HCT116 (cell line): ENCODE measurements at regions not wholly inside any gene's neighbourhood (a gene's known extent, or its start where the extent isn't known, plus 50 kb on each side); places are given as distances from the start of the nearest gene placed in this dataset.

Source experiments
- ATAC-seq: fragments of 200-7000 bp; cut with Tn5 transposase; 2 replicates; pipeline ENCODE4 v1.9.1; 2020; ENCODE audit warnings: mild to moderate bottlenecking, moderate library complexity
- BruUV-seq: library from RNA; stranded (reverse); fragments of 400-500 nt; replicated peaks from 2 replicates; lab custom pipeline; 2021; lab: Mats Ljungman, UMichigan
- CTCF ChIA-PET: fragments of 300-600 bp; sonication (Branson Sonifier 250); formaldehyde crosslinking; loops from one replicate; lab custom pipeline; 2021; ENCODE audit warnings: antibody characterized with exemption; lab: Charles Lee
- POLR2A ChIA-PET: fragments of 300-600, 350-600 bp; sonication (Branson Sonifier 250); formaldehyde crosslinking; loops from one replicate; lab custom pipeline; 2021; ENCODE audit warnings: antibody characterized with exemption; lab: Charles Lee
- RAD21 ChIA-PET, 2 experiments: fragments of 300-600 bp; sonication (Branson Sonifier 250); formaldehyde crosslinking; loops; one replicate each; lab custom pipeline; 2023; ENCODE audit warnings: low total read pairs in 2 of 2; ENCODE audit not compliant: uncharacterized antibody in 2 of 2, unreplicated experiment in 2 of 2, low non-redundant PET in 1 of 2; lab: Charles Lee
- DNase-seq: peaks from one replicate; pipeline ENCODE4 v3.0.0-alpha.2; 2010; ENCODE audit warnings: low read depth, low spot score
- H2AFZ ChIP-seq: fragments of 200-600 bp; shearing (Covaris generic), sonication (generic); 2 replicates; pipeline ENCODE4 v1.6.1; 2017; ENCODE audit warnings: low read depth, mixed run types, mixed read lengths, antibody characterized with exemption, low read length; ENCODE audit not compliant: poor library complexity, severe bottlenecking
- H3K27ac ChIP-seq: 2 replicates; pipeline ENCODE4 v1.5.1; 2012; ENCODE audit warnings: low read depth, low read length
- H3K27me3 ChIP-seq: fragments of 200-600 bp; sonication (generic); 2 replicates; pipeline ENCODE4 v1.6.1; 2016; ENCODE audit warnings: mixed run types, low read length, mixed read lengths; ENCODE audit not compliant: insufficient read depth
- H3K36me3 ChIP-seq, 2 experiments: fragments of 200-500 bp in 1 of 2; fragments of 200-600 bp in 1 of 2; sonication (Bioruptor generic) in 1 of 2; sonication (generic) in 1 of 2; 2 replicates each; pipeline versions ENCODE4 v1.5.1 to v1.6.1; 2014 to 2016; ENCODE audit warnings: low read length in 2 of 2, inconsistent platforms in 1 of 2, mixed read lengths in 1 of 2, mixed run types in 1 of 2; ENCODE audit not compliant: insufficient read depth in 2 of 2, control insufficient read depth in 1 of 2
- H3K4me1 ChIP-seq, 2 experiments: fragments of 200-600 bp in 1 of 2; sonication (generic) in 1 of 2; 2 replicates each; pipeline versions ENCODE4 v1.5.1 to v1.6.1; 2012 to 2017; ENCODE audit warnings: low read length in 2 of 2, inconsistent platforms in 1 of 2, mild to moderate bottlenecking in 1 of 2, mixed read lengths in 1 of 2, mixed run types in 1 of 2, moderate library complexity in 1 of 2; ENCODE audit not compliant: insufficient read depth in 2 of 2, control insufficient read depth in 1 of 2
- H3K4me2 ChIP-seq: fragments of 200-600 bp; sonication (generic); 2 replicates; pipeline ENCODE4 v1.6.1; 2017; ENCODE audit warnings: mixed run types, low read length, mixed read lengths
- H3K4me3 ChIP-seq, 2 experiments: fragments of 200-600 bp in 1 of 2; sonication (generic) in 1 of 2; replicated peaks in 1 of 2; 2 replicates each; pipeline ENCODE4 v1.5.1; 2011 to 2016; ENCODE audit warnings: low read length in 2 of 2, control low read depth in 1 of 2, low read depth in 1 of 2, mild to moderate bottlenecking in 1 of 2, mixed read lengths in 1 of 2, mixed run types in 1 of 2
- H3K79me2 ChIP-seq: fragments of 200-600 bp; sonication (generic); 2 replicates; pipeline ENCODE4 v1.6.1; 2017; ENCODE audit warnings: mild to moderate bottlenecking, mixed run types, low read length, moderate library complexity, mixed read lengths; ENCODE audit not compliant: insufficient read depth
- H3K9ac ChIP-seq: fragments of 200-600 bp; sonication (generic); 2 replicates; pipeline ENCODE4 v1.6.1; 2016; ENCODE audit warnings: low read length, mixed read lengths
- H3K9me2 ChIP-seq: fragments of 200-600 bp; sonication (generic), shearing (Covaris generic); 2 replicates; pipeline ENCODE4 v1.6.1; 2017; ENCODE audit warnings: mixed run types, mild to moderate bottlenecking, moderate library complexity; ENCODE audit not compliant: insufficient read depth
- H3K9me3 ChIP-seq, 2 experiments: fragments of 200-500 bp in 1 of 2; fragments of 200-600 bp in 1 of 2; sonication (Bioruptor generic) in 1 of 2; sonication (generic) in 1 of 2; 2 replicates each; pipeline ENCODE4 v1.6.1; 2014 to 2017; ENCODE audit warnings: low read length in 2 of 2, mixed read lengths in 2 of 2, inconsistent platforms in 1 of 2, low read depth in 1 of 2, mild to moderate bottlenecking in 1 of 2, mixed run types in 1 of 2, moderate library complexity in 1 of 2; ENCODE audit not compliant: control insufficient read depth in 1 of 2, insufficient read depth in 1 of 2
- H4K20me1 ChIP-seq: fragments of 200-600 bp; sonication (generic), shearing (Covaris generic); 2 replicates; pipeline ENCODE4 v1.6.1; 2017; ENCODE audit warnings: mixed run types, mild to moderate bottlenecking, moderate library complexity; ENCODE audit not compliant: insufficient read depth
- ATF3 ChIP-seq: IDR thresholded peaks from 2 replicates; pipeline ENCODE4 v1.6.1; 2012
- CBX3 ChIP-seq: IDR thresholded peaks from 2 replicates; pipeline ENCODE4 v1.6.1; 2012; ENCODE audit warnings: low read depth
- CEBPB ChIP-seq: IDR thresholded peaks from 2 replicates; pipeline ENCODE4 v1.6.1; 2012; ENCODE audit warnings: low read depth
- FOSL1 ChIP-seq: IDR thresholded peaks from 2 replicates; pipeline ENCODE4 v1.6.1; 2012; ENCODE audit warnings: low read depth
- JUND ChIP-seq: IDR thresholded peaks from 2 replicates; pipeline ENCODE4 v1.6.1; 2012
- MAX ChIP-seq: IDR thresholded peaks from 2 replicates; pipeline ENCODE4 v1.6.1; 2012
- RAD21 ChIP-seq: IDR thresholded peaks from 2 replicates; pipeline ENCODE4 v1.6.1; 2012; ENCODE audit warnings: low read depth, mild to moderate bottlenecking
- REST ChIP-seq: IDR thresholded peaks from 2 replicates; pipeline ENCODE4 v1.6.1; 2012; ENCODE audit warnings: low read depth
- SP1 ChIP-seq: IDR thresholded peaks from 2 replicates; pipeline ENCODE4 v1.6.1; 2012; ENCODE audit warnings: low read depth
- SRF ChIP-seq: IDR thresholded peaks from 2 replicates; pipeline ENCODE4 v1.6.1; 2012; ENCODE audit warnings: low read depth
- intact Hi-C: fragments of 100-400 bp; cut with micrococcal nuclease; formaldehyde crosslinking; loops from 2 replicates; pipeline ENCODE4 v1.10.0; 2022

GRCh38 chr15:95684693-95685115 is 645.8 kb upstream of the NR2F2 start:
- ATAC-seq (peak; percentile 66; the same call in 1 of the 2 replicates), DNase-seq (peak; percentile 21)
- no peak overlapping the region for H3K4me3 ChIP-seq
- H3K9ac ChIP-seq = no peak overlapping the region
- intact Hi-C loops = no loop called here
- H3K36me3 ChIP-seq = no peaks in the 10 kb centered on the region
- CTCF ChIA-PET = no interaction called here
- H3K27ac ChIP-seq = no peak overlapping the region
- H3K27me3 ChIP-seq = no peaks in the 10 kb centered on the region
- POLR2A ChIA-PET = no interaction called here
- H3K4me1 ChIP-seq = peaks cover 0 to 14% of the 10 kb centered on the region in 2 experiments; a peak in 2 of 4 replicates
- peak overlapping the region; percentile 52 for H3K4me2 ChIP-seq
- H3K9me3 ChIP-seq = no peaks in the 10 kb centered on the region
- BruUV-seq = no TSS peak
- H4K20me1 ChIP-seq = no peaks in the 10 kb centered on the region
- TF ChIP-seq CBX3 (peak; percentile 58; the same call in 1 of the 2 replicates), CEBPB (peak; percentile 76), RAD21 (0 out of 2 replicates have a peak, but pooled peaks have one; percentile 3), SRF (0 out of 2 replicates have a peak, but pooled peaks have one; percentile 46), ATF3 (no peak), SP1 (peak; percentile 41), JUND (peak; percentile 63), FOSL1 (peak; percentile 79), REST (no peak), MAX (peak; percentile 51; the same call in 1 of the 2 replicates)
- RAD21 ChIA-PET = no interaction called here
- no peaks in the 10 kb centered on the region for H3K9me2 ChIP-seq
- H3K79me2 ChIP-seq = no peaks in the 10 kb centered on the region
- H2AFZ ChIP-seq = peak overlapping the region; percentile 85
